Mesenchymal stem cell (in vitro differentiated cells and primary cell): ENCODE measurements at regions not wholly inside any gene's neighbourhood (a gene's known extent, or its start where the extent isn't known, plus 50 kb on each side); places are given as distances from the start of the nearest gene placed in this dataset.

Source experiments
- DNase-seq: peaks from one replicate; pipeline ENCODE4 v3.0.0-alpha.2; 2013
- H2AFZ ChIP-seq: one replicate; pipeline ENCODE4 v1.6.1; 2013; ENCODE audit warnings: low read depth, mild to moderate bottlenecking, control low read depth, inconsistent platforms, low read length, moderate library complexity
- H2AK5ac ChIP-seq: 2 replicates; pipeline ENCODE4 v1.6.1; 2013; ENCODE audit warnings: low read length, moderate library complexity, mild to moderate bottlenecking, inconsistent platforms; ENCODE audit not compliant: severe bottlenecking
- H2BK120ac ChIP-seq: one replicate; pipeline ENCODE4 v1.6.1; 2013; ENCODE audit warnings: low read depth, mild to moderate bottlenecking, inconsistent platforms, low read length, moderate library complexity
- H2BK12ac ChIP-seq, 2 experiments: one replicate each; pipeline ENCODE4 v1.6.1; 2013; ENCODE audit warnings: inconsistent platforms in 2 of 2, low read length in 2 of 2, mild to moderate bottlenecking in 2 of 2, moderate library complexity in 2 of 2, control low read depth in 1 of 2
- H2BK15ac ChIP-seq: one replicate; pipeline ENCODE4 v1.6.1; 2013; ENCODE audit warnings: mild to moderate bottlenecking, low read depth, inconsistent platforms; ENCODE audit not compliant: poor library complexity, severe bottlenecking
- H2BK5ac ChIP-seq: 2 replicates; pipeline ENCODE4 v1.6.1; 2013; ENCODE audit warnings: low read depth, mild to moderate bottlenecking, low read length, control low read depth, inconsistent platforms; ENCODE audit not compliant: poor library complexity, severe bottlenecking
- H3K14ac ChIP-seq, 2 experiments: one replicate each; pipeline ENCODE4 v1.6.1; 2013; ENCODE audit warnings: inconsistent platforms in 2 of 2, low read length in 2 of 2, control low read depth in 1 of 2, mild to moderate bottlenecking in 1 of 2, moderate library complexity in 1 of 2
- H3K18ac ChIP-seq, 2 experiments: one replicate each; pipeline ENCODE4 v1.6.1; 2013; ENCODE audit warnings: inconsistent platforms in 2 of 2, low read length in 2 of 2, control low read depth in 1 of 2, low read depth in 1 of 2, mild to moderate bottlenecking in 1 of 2
- H3K23ac ChIP-seq, 2 experiments: one replicate each; pipeline ENCODE4 v1.6.1; 2013; ENCODE audit warnings: inconsistent platforms in 2 of 2, low read length in 2 of 2, mild to moderate bottlenecking in 2 of 2, moderate library complexity in 2 of 2, control low read depth in 1 of 2
- H3K27ac ChIP-seq: 2 replicates; pipeline ENCODE4 v1.5.1; 2013; ENCODE audit warnings: mild to moderate bottlenecking, moderate library complexity, low read length, control low read depth, inconsistent platforms; ENCODE audit not compliant: poor library complexity, severe bottlenecking
- H3K27me3 ChIP-seq, 2 experiments: 2 replicates each; pipeline versions ENCODE4 v1.6.1 to v1.7.0; 2013; ENCODE audit warnings: low read length in 2 of 2, mild to moderate bottlenecking in 2 of 2, moderate library complexity in 2 of 2, control low read depth in 1 of 2, inconsistent platforms in 1 of 2; ENCODE audit not compliant: control insufficient read depth in 1 of 2, insufficient read depth in 1 of 2
- H3K36me3 ChIP-seq, 2 experiments: 2 replicates each; pipeline versions ENCODE4 v1.6.1 to v1.7.0; 2013; ENCODE audit warnings: low read length in 2 of 2, control low read depth in 1 of 2, inconsistent platforms in 1 of 2, low read depth in 1 of 2, mild to moderate bottlenecking in 1 of 2; ENCODE audit not compliant: insufficient read depth in 2 of 2, control insufficient read depth in 1 of 2
- H3K4ac ChIP-seq, 2 experiments: one replicate each; pipeline ENCODE4 v1.6.1; 2013; ENCODE audit warnings: inconsistent platforms in 2 of 2, low read length in 2 of 2, mild to moderate bottlenecking in 2 of 2, moderate library complexity in 2 of 2, control low read depth in 1 of 2, low read depth in 1 of 2
- H3K4me1 ChIP-seq: 2 replicates; pipeline ENCODE4 v1.6.1; 2013; ENCODE audit warnings: low read depth, low read length, control low read depth; ENCODE audit not compliant: control insufficient read depth, insufficient read depth
- H3K4me2 ChIP-seq: 2 replicates; pipeline ENCODE4 v1.6.1; 2013; ENCODE audit warnings: low read length, mild to moderate bottlenecking, inconsistent platforms; ENCODE audit not compliant: poor library complexity, severe bottlenecking
- H3K4me3 ChIP-seq, 2 experiments: 2 replicates each; pipeline versions ENCODE4 v1.5.1 to v1.7.0; 2013; ENCODE audit warnings: low read length in 2 of 2, mild to moderate bottlenecking in 2 of 2, control low read depth in 1 of 2, low read depth in 1 of 2; ENCODE audit not compliant: insufficient read depth in 1 of 2
- H3K79me1 ChIP-seq: replicated peaks from 2 replicates; pipeline ENCODE4 v1.6.1; 2013; ENCODE audit warnings: mild to moderate bottlenecking, control low read depth, low read length, inconsistent platforms; ENCODE audit not compliant: poor library complexity, severe bottlenecking
- H3K9ac ChIP-seq: 2 replicates; pipeline ENCODE4 v1.7.0; 2013; ENCODE audit warnings: mild to moderate bottlenecking, low read length, moderate library complexity
- H3K9me3 ChIP-seq: 2 replicates; pipeline ENCODE4 v1.7.0; 2013; ENCODE audit warnings: mild to moderate bottlenecking, low read length; ENCODE audit not compliant: control insufficient read depth
- H4K8ac ChIP-seq: one replicate; pipeline ENCODE4 v1.6.1; 2013; ENCODE audit warnings: inconsistent platforms, mild to moderate bottlenecking, low read length, moderate library complexity
- H4K91ac ChIP-seq: one replicate; pipeline ENCODE4 v1.6.1; 2013; ENCODE audit warnings: mild to moderate bottlenecking, low read length, inconsistent platforms
- WGBS: methylation state at CpG from one replicate; pipeline ENCODE4 v1.1.7; 2013; ENCODE audit warnings: mixed read lengths; 5-methylcytosine and 5-hydroxymethylcytosine counted together

GRCh38 chr1:195243492-195243891 is 1364.7 kb downstream of the KCNT2 start:
- H2AFZ ChIP-seq = no peak overlapping the region
- no peak overlapping the region for H3K14ac ChIP-seq
- no peak overlapping the region for H2BK5ac ChIP-seq
- H3K9ac ChIP-seq = no peak overlapping the region
- H4K8ac ChIP-seq = no peak overlapping the region
- DNase-seq = no peak
- H3K4me2 ChIP-seq = no peak overlapping the region
- H3K27ac ChIP-seq = no peak overlapping the region
- 100% methylated on average over 1 of the region's 3 CpGs for WGBS
- no peaks in the 10 kb centered on the region for H3K79me1 ChIP-seq
- no peaks in the 10 kb centered on the region for H3K27me3 ChIP-seq
- no peak overlapping the region for H3K4me3 ChIP-seq
- H3K9me3 ChIP-seq = no peaks in the 10 kb centered on the region
- no peaks in the 10 kb centered on the region for H3K4me1 ChIP-seq
- H3K18ac ChIP-seq = no peak overlapping the region
- no peak overlapping the region for H3K4ac ChIP-seq
- no peak overlapping the region for H2BK12ac ChIP-seq
- no peak overlapping the region for H2AK5ac ChIP-seq
- H4K91ac ChIP-seq = no peak overlapping the region
- no peak overlapping the region for H2BK15ac ChIP-seq
- no peak overlapping the region for H2BK120ac ChIP-seq
- H3K36me3 ChIP-seq = no peaks in the 10 kb centered on the region
- no peak overlapping the region for H3K23ac ChIP-seq

DNA sequence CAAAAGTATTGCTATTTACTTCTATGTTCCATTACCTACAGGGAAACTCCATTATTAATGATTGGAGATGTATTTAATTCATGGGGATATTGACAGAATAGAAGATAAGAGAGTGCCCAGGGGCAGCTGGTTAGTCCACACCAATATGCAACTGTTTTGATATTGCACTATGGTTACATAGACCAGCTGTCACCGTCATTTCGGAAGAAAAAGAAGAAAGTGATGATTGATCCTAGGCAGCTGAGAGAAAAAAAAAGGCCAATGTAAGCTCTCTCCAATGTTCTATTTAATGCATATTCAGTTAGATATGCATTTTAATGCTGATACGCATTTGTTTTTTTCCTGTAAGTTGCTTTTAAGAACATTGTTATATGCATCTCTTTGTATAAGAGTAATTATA is 1367.2 kb downstream of the KCNT2 start:
- Histone ChIP-seq H3K4me2 (no peak overlapping the region), H3K4me3 (no peak overlapping the region), H3K14ac (no peak overlapping the region), H3K9ac (no peak overlapping the region), H2BK5ac (no peak overlapping the region), H3K36me3 (no peaks in the 10 kb centered on the region), H3K27me3 (no peaks in the 10 kb centered on the region), H3K4ac (no peak overlapping the region), H3K27ac (no peak overlapping the region), H3K18ac (no peak overlapping the region), H2BK15ac (no peak overlapping the region), H2AK5ac (no peak overlapping the region), H4K8ac (no peak overlapping the region), H3K23ac (no peak overlapping the region), H3K79me1 (no peaks in the 10 kb centered on the region), H4K91ac (no peak overlapping the region), H2AFZ (no peak overlapping the region), H2BK12ac (no peak overlapping the region), H3K9me3 (peaks cover 2% of the 10 kb centered on the region), H2BK120ac (no peak overlapping the region), H3K4me1 (no peaks in the 10 kb centered on the region)
- no peak for DNase-seq
- 96% methylated on average over 3 of the region's 3 CpGs for WGBS

DNA sequence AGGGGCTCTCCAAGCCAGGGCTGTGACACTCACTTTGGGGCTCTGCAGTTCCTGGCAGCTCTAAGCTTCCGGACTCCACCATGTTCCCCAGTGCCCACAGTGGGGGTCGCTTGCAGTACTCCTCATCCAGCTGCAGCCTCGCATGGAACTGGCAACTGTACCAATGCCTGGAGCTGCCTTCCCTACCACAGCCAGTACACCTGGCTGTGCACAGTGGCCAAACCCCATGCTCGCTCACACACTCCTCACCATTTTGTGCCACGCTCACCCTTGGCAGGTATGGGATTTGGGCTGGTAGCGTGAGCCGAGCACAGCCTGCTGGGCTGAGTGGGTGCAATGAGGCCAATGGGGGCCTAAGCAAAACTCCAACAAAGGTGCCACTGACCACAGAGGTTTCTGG is 1369.9 kb downstream of the KCNT2 start:
- H3K4me2 ChIP-seq = no peak overlapping the region
- no peaks in the 10 kb centered on the region for H3K27me3 ChIP-seq
- H4K91ac ChIP-seq = no peak overlapping the region
- no peak overlapping the region for H2BK15ac ChIP-seq
- DNase-seq = no peak
- no peak overlapping the region for H3K14ac ChIP-seq
- 91% methylated on average over 7 of the region's 7 CpGs for WGBS
- H2BK12ac ChIP-seq = no peak overlapping the region
- H2BK5ac ChIP-seq = no peak overlapping the region
- H3K18ac ChIP-seq = no peak overlapping the region
- H3K79me1 ChIP-seq = no peaks in the 10 kb centered on the region
- H3K36me3 ChIP-seq = no peaks in the 10 kb centered on the region
- no peak overlapping the region for H2BK120ac ChIP-seq
- no peak overlapping the region for H3K4me3 ChIP-seq
- H3K9me3 ChIP-seq = peaks cover 2% of the 10 kb centered on the region
- H4K8ac ChIP-seq = no peak overlapping the region
- H3K4ac ChIP-seq = no peak overlapping the region
- H3K4me1 ChIP-seq = no peaks in the 10 kb centered on the region
- H2AFZ ChIP-seq = no peak overlapping the region
- H2AK5ac ChIP-seq = no peak overlapping the region
- no peak overlapping the region for H3K27ac ChIP-seq
- H3K9ac ChIP-seq = no peak overlapping the region
- H3K23ac ChIP-seq = no peak overlapping the region

DNA sequence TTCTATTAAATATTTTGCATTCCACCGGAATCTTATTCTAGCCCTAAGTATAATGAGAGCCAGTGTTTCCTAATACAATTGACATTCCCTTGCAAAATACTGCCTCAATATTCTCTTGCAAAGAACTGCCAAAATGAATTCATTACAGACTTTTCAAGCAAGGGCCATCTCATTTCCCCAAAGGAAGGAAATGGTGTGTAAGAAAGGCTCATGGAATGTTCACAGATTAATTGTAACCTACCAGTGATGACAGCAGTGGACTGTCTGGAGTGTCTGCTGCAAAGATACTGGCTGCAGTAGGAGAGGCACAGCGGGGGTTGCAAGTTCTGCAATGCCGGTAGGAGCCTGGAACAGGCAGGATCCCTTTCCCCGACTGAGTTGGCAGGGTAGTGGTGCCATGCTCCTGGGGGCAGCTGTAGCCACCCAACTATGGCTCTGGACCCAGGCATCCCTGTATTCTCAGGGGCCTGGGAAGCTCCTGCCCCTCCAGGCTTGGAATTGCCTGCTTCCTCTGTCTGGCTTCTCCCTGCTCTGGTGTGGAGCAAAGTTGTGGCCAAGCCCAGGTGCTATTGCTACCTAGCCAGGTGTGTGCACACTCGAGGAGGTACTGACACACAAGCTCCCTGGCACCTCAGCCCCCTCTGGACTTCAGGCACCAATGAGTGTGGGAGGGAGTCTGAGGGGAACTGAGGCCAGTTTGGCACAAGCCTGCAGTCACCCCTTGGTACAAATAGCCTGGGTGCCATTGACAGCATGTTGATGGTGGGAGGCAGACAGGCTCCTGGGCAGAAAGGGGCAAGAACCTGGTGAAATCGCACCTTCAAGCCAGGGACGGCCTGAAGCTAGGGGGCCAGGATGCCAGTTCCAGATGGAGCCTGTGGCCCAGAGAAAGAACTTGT is 1371.0 kb downstream of the KCNT2 start:
- Histone ChIP-seq H3K9me3 (peaks cover 2% of the 10 kb centered on the region), H2BK12ac (no peak overlapping the region), H2AFZ (no peak overlapping the region), H3K4me1 (no peaks in the 10 kb centered on the region), H3K14ac (no peak overlapping the region), H3K79me1 (no peaks in the 10 kb centered on the region), H3K36me3 (no peaks in the 10 kb centered on the region), H3K9ac (no peak overlapping the region), H3K4me3 (no peak overlapping the region), H2BK5ac (no peak overlapping the region), H4K91ac (no peak overlapping the region), H3K27me3 (no peaks in the 10 kb centered on the region), H3K4me2 (no peak overlapping the region), H3K23ac (peak overlapping the region in 1 of 2 experiments; percentile 42), H2BK120ac (no peak overlapping the region), H3K4ac (no peak overlapping the region), H3K27ac (no peak overlapping the region), H2AK5ac (no peak overlapping the region), H4K8ac (no peak overlapping the region), H2BK15ac (no peak overlapping the region), H3K18ac (no peak overlapping the region)
- WGBS = 73% methylated on average over 7 of the region's 7 CpGs
- no peak for DNase-seq
